GM20000 (cell line): ENCODE measurements at regions not wholly inside any gene's neighbourhood (a gene's known extent, or its start where the extent isn't known, plus 50 kb on each side); places are given as distances from the start of the nearest gene placed in this dataset.

Experiments used
- DNase-seq: peaks from one replicate; pipeline ENCODE4 v3.0.0; 2012; ENCODE audit warnings: low spot score
- CTCF ChIP-seq: IDR thresholded peaks from 2 replicates; pipeline ENCODE4 v1.5.1; 2012; ENCODE audit warnings: mild to moderate bottlenecking, control low read depth; ENCODE audit errors: extremely low read depth, missing control alignments

DNA sequence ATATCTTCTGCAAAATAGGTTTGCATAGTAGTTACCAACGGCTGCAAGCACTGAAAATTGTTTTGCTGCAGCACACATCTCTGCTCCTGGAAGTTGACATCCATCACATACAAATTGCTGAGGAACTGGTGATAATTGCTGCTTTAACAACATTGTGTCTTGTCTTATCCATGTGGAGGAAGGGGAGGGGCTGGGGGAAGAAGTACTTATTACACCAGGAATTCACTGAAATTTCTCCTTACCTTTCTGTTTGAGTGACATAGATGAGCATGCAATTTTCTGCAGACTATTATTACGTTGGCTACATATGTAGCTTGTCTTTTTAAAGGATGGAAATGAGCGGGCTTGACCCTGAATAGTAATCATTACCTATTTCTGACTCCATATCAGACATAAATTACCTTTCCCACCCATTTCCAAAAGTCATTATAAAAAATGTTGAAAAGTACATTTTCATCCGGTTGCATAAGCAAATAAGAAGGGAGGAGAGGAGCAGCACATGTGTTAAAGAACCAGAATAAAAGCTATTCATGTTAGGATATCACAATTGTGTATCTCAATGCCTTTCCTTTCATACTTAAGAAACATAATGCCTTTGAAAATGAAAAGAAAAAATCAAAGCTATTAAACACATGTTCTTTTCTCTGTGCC is 1905.6 kb downstream of the PCDH7 start:
- DNase-seq, result no peak
- TF ChIP-seq CTCF, result no peak

DNA sequence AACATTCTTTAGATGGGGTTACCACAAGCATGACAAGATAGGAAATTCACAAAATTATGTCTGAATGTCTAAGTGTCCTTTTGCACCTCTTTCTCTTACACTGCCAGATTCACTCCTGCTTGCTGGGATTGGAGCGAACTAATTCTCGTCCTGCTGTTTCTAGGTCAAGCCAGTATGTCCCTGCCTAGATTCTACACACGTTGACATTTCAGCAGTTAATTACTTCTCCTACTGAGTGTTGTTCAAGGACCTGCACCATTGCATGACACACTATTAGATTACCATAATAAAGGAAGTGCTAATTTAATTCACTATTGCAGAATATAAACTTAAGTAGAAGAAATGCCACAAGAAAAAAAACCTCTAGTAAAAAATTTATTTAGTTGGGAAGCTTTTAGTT is 1911.7 kb downstream of the PCDH7 start:
- no peak for DNase-seq
- no peak for TF ChIP-seq CTCF

DNA sequence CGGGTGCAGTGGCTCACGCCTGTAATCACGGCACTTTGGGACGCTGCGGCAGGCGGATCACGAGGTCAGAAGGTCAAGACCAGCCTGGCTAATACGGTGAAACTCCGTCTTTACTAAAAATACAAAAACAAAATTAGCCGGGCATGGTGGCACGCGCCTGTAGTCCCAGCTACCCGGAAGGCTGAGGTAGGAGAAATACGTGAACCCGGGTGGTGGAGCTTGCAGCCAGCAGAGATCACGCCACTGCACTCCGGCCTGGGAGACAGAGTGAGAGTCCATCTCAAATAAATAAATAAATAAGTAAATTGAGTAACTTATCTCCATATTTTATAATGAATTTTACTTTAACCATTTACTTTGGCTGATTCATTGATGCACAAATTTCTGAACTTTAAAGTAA is 1913.3 kb downstream of the PCDH7 start:
- TF ChIP-seq CTCF, result no peak
- DNase-seq, result no peak

DNA sequence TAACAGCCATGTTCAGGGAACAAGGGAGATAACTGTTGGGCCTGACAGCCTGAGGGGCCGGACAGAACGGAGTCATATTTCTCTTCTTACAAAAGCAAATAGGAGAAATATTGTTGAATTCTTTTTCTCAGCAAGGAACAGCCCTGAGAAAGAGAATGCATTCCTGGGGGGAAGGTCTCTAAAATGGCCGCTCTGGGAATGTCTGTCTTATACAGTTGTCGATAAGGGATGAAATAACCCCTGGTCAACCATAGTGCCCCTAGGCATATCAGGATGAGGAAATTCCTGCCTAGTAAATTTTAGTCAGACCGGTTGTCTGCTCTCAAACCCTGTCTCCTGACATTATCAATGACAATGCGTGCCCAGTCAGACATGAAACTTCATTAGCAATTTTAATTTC is 1925.5 kb downstream of the PCDH7 start:
- DNase-seq, result no peak
- no peak for TF ChIP-seq CTCF

- TF ChIP-seq CTCF, result no peak
- no peak for DNase-seq
Observed at GRCh38 chr4:32658019-32658418, 1937.8 kb downstream of the PCDH7 start.

- TF ChIP-seq CTCF, result no peak
- no peak for DNase-seq
Observed at GRCh38 chr4:32661229-32661628, 1941.1 kb downstream of the PCDH7 start.

GRCh38 chr4:32662803-32663202 is 1942.6 kb downstream of the PCDH7 start:
- no peak for DNase-seq
- TF ChIP-seq CTCF, result no peak
